Activated CD4-positive, alpha-beta T cell treated with anti-CD3 and anti-CD28 coated beads for 4 hours (primary cell): ENCODE measurements at regions not wholly inside any gene's neighbourhood (a gene's known extent, or its start where the extent isn't known, plus 50 kb on each side); places are given as distances from the start of the nearest gene placed in this dataset.
"Not testable (repeated sequence)": the region's sequence is repeated elsewhere in the genome, so short reads cannot be mapped to it uniquely, and the experiment has no call there.

Experiments used
- DNase-seq, 2 donors: peaks; one replicate each; pipeline ENCODE4 v3.0.0-alpha.2; 2020

- not testable (repeated sequence) for DNase-seq
Observed at GRCh38 chr7:55699450-55699842, 127.1 kb upstream of the VOPP1 start.

- DNase-seq, result not testable (repeated sequence)
Observed at GRCh38 chr7:55698607-55699449, 126.5 kb upstream of the VOPP1 start.

- DNase-seq, result not testable (repeated sequence)
Observed at GRCh38 chr7:55695893-55696701, 123.8 kb upstream of the VOPP1 start.

GRCh38 chr7:55694484-55694883, 122.2 kb upstream of the VOPP1 start:
- DNase-seq, result not testable (repeated sequence)

GRCh38 chr7:55688684-55689681, 116.7 kb upstream of the VOPP1 start:
- not testable (repeated sequence) for DNase-seq

GRCh38 chr7:55688261-55688660, 116.0 kb upstream of the VOPP1 start:
- DNase-seq, result not testable (repeated sequence)

GRCh38 chr7:55687252-55687651, 115.0 kb upstream of the VOPP1 start:
- not testable (repeated sequence) for DNase-seq

- DNase-seq, result not testable (repeated sequence)
Observed at GRCh38 chr7:55686771-55687170, 114.5 kb upstream of the VOPP1 start.

GRCh38 chr7:55683501-55683900, 111.2 kb upstream of the VOPP1 start:
- DNase-seq, result not testable (repeated sequence)

- DNase-seq, result not testable (repeated sequence)
Observed at GRCh38 chr7:55675589-55675988, 103.3 kb upstream of the VOPP1 start.

- not testable (repeated sequence) for DNase-seq
Observed at GRCh38 chr7:55673525-55673924, 101.2 kb upstream of the VOPP1 start.

- DNase-seq, result not testable (repeated sequence)
Observed at GRCh38 chr7:55672084-55672483, 99.8 kb upstream of the VOPP1 start.

- DNase-seq, result no peak
Observed at GRCh38 chr7:55657654-55658053, 85.4 kb upstream of the VOPP1 start.

GRCh38 chr7:55651057-55651456, 78.8 kb upstream of the VOPP1 start:
- DNase-seq, result no peak

GRCh38 chr7:55649238-55649637, 76.9 kb upstream of the VOPP1 start:
- no peak for DNase-seq

- no peak for DNase-seq
Observed at GRCh38 chr7:55644567-55644966, 72.3 kb upstream of the VOPP1 start.

GRCh38 chr7:55642266-55642665, 70.0 kb upstream of the VOPP1 start:
- no peak for DNase-seq

GRCh38 chr7:55641811-55642210, 69.5 kb upstream of the VOPP1 start:
- DNase-seq, result no peak

- DNase-seq, result peak; percentile 27 to 38
Observed at GRCh38 chr7:55641273-55641691, 69.0 kb upstream of the VOPP1 start.

GRCh38 chr7:55639640-55640039, 67.3 kb upstream of the VOPP1 start:
- no peak for DNase-seq

GRCh38 chr7:55629051-55629677, 56.9 kb upstream of the VOPP1 start:
- no peak for DNase-seq

- no peak for DNase-seq
Observed at GRCh38 chr7:55624813-55625212, 52.5 kb upstream of the VOPP1 start.
